GM23338 (cell line): ENCODE measurements at regions not wholly inside any gene's neighbourhood (a gene's known extent, or its start where the extent isn't known, plus 50 kb on each side); places are given as distances from the start of the nearest gene placed in this dataset.

Experiments
- ATAC-seq: fragments of 200-7000 bp; cut with Tn5 transposase; 3 replicates; pipeline ENCODE4 v1.9.1; 2020
- DNase-seq: peaks from one replicate; pipeline ENCODE4 v3.0.0-alpha.2; 2015; ENCODE audit warnings: low spot score
- H2AFZ ChIP-seq: fragments of 200-600 bp; sonication (generic); 2 replicates; pipeline ENCODE4 v1.8.0; 2016; ENCODE audit warnings: antibody characterized with exemption, mild to moderate bottlenecking, moderate library complexity
- H3F3A ChIP-seq: fragments of 200-600 bp; sonication (generic); replicated peaks from 2 replicates; pipeline ENCODE4 v1.8.0; 2017; ENCODE audit warnings: antibody characterized with exemption, mixed run types, low read depth
- H3K27ac ChIP-seq: fragments of 200-600 bp; sonication (generic); 2 replicates; pipeline ENCODE4 v1.6.1; 2016; ENCODE audit warnings: low read depth
- H3K27me3 ChIP-seq: fragments of 200-600 bp; sonication (generic); 2 replicates; pipeline ENCODE4 v1.8.0; 2016; ENCODE audit warnings: mild to moderate bottlenecking, mixed run types, moderate library complexity; ENCODE audit not compliant: insufficient read depth
- H3K36me3 ChIP-seq: fragments of 200-600 bp; sonication (generic); 2 replicates; pipeline ENCODE4 v1.8.0; 2016; ENCODE audit warnings: mild to moderate bottlenecking; ENCODE audit not compliant: insufficient read depth
- H3K4me1 ChIP-seq: fragments of 200-600 bp; sonication (generic); 2 replicates; pipeline ENCODE4 v1.8.0; 2016; ENCODE audit warnings: mild to moderate bottlenecking, moderate library complexity; ENCODE audit not compliant: insufficient read depth
- H3K4me2 ChIP-seq: fragments of 200-600 bp; sonication (generic); 2 replicates; pipeline ENCODE4 v1.7.1; 2017; ENCODE audit warnings: mixed run types
- H3K4me3 ChIP-seq: fragments of 200-600 bp; sonication (generic); 2 replicates; pipeline ENCODE4 v1.6.1; 2016; ENCODE audit warnings: mixed run types
- H3K79me2 ChIP-seq: fragments of 200-600 bp; sonication (generic); replicated peaks from 2 replicates; pipeline ENCODE4 v1.8.0; 2017; ENCODE audit warnings: mild to moderate bottlenecking; ENCODE audit not compliant: insufficient read depth
- H3K9me2 ChIP-seq: fragments of 200-600 bp; sonication (generic); 2 replicates; pipeline ENCODE4 v1.8.0; 2017; ENCODE audit not compliant: insufficient read depth
- H4K20me1 ChIP-seq: fragments of 200-600 bp; sonication (generic); replicated peaks from 2 replicates; pipeline ENCODE4 v1.8.0; 2017; ENCODE audit warnings: mild to moderate bottlenecking; ENCODE audit not compliant: insufficient read depth
- H3K27ac Mint-ChIP-seq: 2 replicates; pipeline ENCODE4 v1.8.0; 2020; ENCODE audit warnings: inconsistent platforms, mild to moderate bottlenecking, moderate library complexity, mixed read lengths
- H3K27me3 Mint-ChIP-seq: 3 replicates; pipeline ENCODE4 v1.8.0; 2022; ENCODE audit warnings: low read depth, mild to moderate bottlenecking, moderate library complexity, mixed read lengths, inconsistent platforms; ENCODE audit not compliant: insufficient read depth, poor library complexity
- H3K36me3 Mint-ChIP-seq: 3 replicates; pipeline ENCODE4 v1.8.0; 2021; ENCODE audit warnings: low read depth, mild to moderate bottlenecking, inconsistent platforms, moderate library complexity, mixed read lengths
- H3K4me1 Mint-ChIP-seq: 3 replicates; pipeline ENCODE4 v1.8.0; 2020; ENCODE audit warnings: mild to moderate bottlenecking, inconsistent platforms, mixed read lengths
- H3K4me3 Mint-ChIP-seq: 3 replicates; pipeline ENCODE4 v1.8.0; 2021; ENCODE audit warnings: moderate library complexity, mild to moderate bottlenecking, inconsistent platforms, mixed read lengths
- H3K9me3 Mint-ChIP-seq: 3 replicates; pipeline ENCODE4 v1.8.0; 2020; ENCODE audit warnings: moderate library complexity, mild to moderate bottlenecking, inconsistent platforms, mixed read lengths
- CREB1 ChIP-seq: fragments of 250-450 bp; sonication (Bioruptor Pico); IDR thresholded peaks from 2 replicates; pipeline ENCODE4 v1.5.0; 2020; ENCODE audit warnings: low read depth, mild to moderate bottlenecking, moderate library complexity
- CTCF ChIP-seq, 2 experiments: fragments of 200-600 bp in 1 of 2; sonication (generic) in 1 of 2; conservative IDR thresholded peaks; 2 replicates each; pipeline versions ENCODE4 v1.5.1 to v1.6.1; 2016 to 2017; ENCODE audit warnings: antibody characterized with exemption in 2 of 2, low read depth in 2 of 2, mild to moderate bottlenecking in 2 of 2, moderate library complexity in 1 of 2
- NANOG ChIP-seq: IDR thresholded peaks from 2 replicates; pipeline ENCODE4 v1.6.1; 2016; ENCODE audit warnings: antibody characterized with exemption, borderline replicate concordance
- POLR2AphosphoS5 ChIP-seq: IDR thresholded peaks from 2 replicates; pipeline ENCODE4 v1.6.1; 2016; ENCODE audit warnings: antibody characterized with exemption, low read depth
- STAT1 ChIP-seq: IDR thresholded peaks from one replicate; pipeline ENCODE4 v1.6.1; 2016; ENCODE audit warnings: antibody characterized with exemption; ENCODE audit not compliant: unreplicated experiment
- ZNF331 ChIP-seq: fragments of 250-450 bp; sonication (Bioruptor Pico); IDR thresholded peaks from 2 replicates; pipeline ENCODE4 v1.5.0; 2020; ENCODE audit warnings: low read depth, mild to moderate bottlenecking, moderate library complexity
- TF ChIP-seq, protein P1 (sequence below): IDR thresholded peaks from one replicate; pipeline ENCODE4 v1.6.1; 2018; ENCODE audit warnings: antibody characterized with exemption; ENCODE audit not compliant: unreplicated experiment

DNA sequence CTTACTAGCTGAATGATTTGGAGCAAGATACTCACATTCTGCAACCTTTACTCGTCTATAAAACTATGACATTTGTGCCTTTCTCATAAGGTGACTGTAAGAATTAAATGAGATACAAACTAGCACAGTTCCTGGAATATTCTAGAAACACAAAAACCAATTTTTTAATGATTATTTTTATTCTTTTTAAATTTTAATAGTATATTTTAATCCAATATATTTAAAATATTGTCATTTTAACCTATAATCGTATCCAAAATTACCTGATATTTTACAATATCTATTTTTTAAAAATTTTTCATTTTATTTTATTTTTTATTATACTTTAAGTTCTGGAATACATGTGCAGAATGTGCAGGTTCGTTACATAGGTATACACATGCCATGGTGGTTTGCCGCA lies 238.1 kb downstream of the OLFM4 start (continued):
- TF ChIP-seq, protein P1, sequence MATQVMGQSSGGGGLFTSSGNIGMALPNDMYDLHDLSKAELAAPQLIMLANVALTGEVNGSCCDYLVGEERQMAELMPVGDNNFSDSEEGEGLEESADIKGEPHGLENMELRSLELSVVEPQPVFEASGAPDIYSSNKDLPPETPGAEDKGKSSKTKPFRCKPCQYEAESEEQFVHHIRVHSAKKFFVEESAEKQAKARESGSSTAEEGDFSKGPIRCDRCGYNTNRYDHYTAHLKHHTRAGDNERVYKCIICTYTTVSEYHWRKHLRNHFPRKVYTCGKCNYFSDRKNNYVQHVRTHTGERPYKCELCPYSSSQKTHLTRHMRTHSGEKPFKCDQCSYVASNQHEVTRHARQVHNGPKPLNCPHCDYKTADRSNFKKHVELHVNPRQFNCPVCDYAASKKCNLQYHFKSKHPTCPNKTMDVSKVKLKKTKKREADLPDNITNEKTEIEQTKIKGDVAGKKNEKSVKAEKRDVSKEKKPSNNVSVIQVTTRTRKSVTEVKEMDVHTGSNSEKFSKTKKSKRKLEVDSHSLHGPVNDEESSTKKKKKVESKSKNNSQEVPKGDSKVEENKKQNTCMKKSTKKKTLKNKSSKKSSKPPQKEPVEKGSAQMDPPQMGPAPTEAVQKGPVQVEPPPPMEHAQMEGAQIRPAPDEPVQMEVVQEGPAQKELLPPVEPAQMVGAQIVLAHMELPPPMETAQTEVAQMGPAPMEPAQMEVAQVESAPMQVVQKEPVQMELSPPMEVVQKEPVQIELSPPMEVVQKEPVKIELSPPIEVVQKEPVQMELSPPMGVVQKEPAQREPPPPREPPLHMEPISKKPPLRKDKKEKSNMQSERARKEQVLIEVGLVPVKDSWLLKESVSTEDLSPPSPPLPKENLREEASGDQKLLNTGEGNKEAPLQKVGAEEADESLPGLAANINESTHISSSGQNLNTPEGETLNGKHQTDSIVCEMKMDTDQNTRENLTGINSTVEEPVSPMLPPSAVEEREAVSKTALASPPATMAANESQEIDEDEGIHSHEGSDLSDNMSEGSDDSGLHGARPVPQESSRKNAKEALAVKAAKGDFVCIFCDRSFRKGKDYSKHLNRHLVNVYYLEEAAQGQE, result no peak
- TF ChIP-seq NANOG, result no peak

DNA sequence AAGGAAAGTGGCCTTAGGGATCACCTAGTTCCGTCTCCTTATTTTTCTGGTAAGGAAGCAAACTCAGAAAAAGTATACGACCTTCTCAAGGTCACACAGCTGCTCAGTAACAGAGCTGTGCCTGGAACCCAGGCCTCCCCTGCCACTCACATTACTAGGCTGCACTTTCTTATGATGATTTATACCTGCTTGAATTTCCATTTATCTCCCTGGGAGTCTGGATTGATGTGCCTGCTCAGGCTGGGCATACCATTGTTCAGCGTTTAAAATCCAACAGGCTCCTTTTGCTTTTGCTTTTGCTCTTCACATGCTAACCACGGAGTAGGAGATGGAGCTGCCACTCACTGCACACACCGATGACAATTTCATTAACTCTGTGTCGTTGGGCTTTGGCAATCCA lies 241.0 kb downstream of the OLFM4 start:
- Histone ChIP-seq H3K4me2 (no peak overlapping the region), H3K4me3 (no peak overlapping the region), H3K9me2 (0 out of 2 replicates have a peak, but pooled peaks cover 3% of the 10 kb centered on the region), H3K36me3 (no peaks in the 10 kb centered on the region), H3K4me1 (peaks cover 6% of the 10 kb centered on the region; the same call in 1 of the 2 replicates), H3F3A (no peaks in the 10 kb centered on the region), H4K20me1 (peaks cover 4% of the 10 kb centered on the region; the same call in 1 of the 2 replicates), H3K27ac (no peak overlapping the region), H2AFZ (no peak overlapping the region), H3K79me2 (no peaks in the 10 kb centered on the region), H3K27me3 (peaks cover 66% of the 10 kb centered on the region)
- no peak overlapping the region for H3K27ac Mint-ChIP-seq
- no peak overlapping the region for H3K4me3 Mint-ChIP-seq
- peaks cover 5% of the 10 kb centered on the region; the same call in 2 of the 3 replicates for H3K9me3 Mint-ChIP-seq
- peaks cover 15% of the 10 kb centered on the region for H3K4me1 Mint-ChIP-seq
- DNase-seq (no peak), ATAC-seq (no peak)
- TF ChIP-seq, protein P1, result no peak
- TF ChIP-seq ZNF331 (CRISPR knock-in tag) (no peak), CREB1 (no peak), POLR2AphosphoS5 (no peak), STAT1 (no peak)
- 0 out of 3 replicates have a peak, but pooled peaks cover 3% of the 10 kb centered on the region for H3K36me3 Mint-ChIP-seq
- peaks cover 36% of the 10 kb centered on the region for H3K27me3 Mint-ChIP-seq

- H2AFZ ChIP-seq, result no peak overlapping the region
- peaks cover 17% of the 10 kb centered on the region for H3K4me1 ChIP-seq
- no peak overlapping the region for H3K4me3 Mint-ChIP-seq
- H3K27ac Mint-ChIP-seq, result no peak overlapping the region
- no peaks in the 10 kb centered on the region for H3K36me3 Mint-ChIP-seq
- H3K9me3 Mint-ChIP-seq, result peaks cover 1% of the 10 kb centered on the region; the same call in 2 of the 3 replicates
- peak; percentile 30 for DNase-seq
- peak in 1 of 2 experiments; percentile 13; a peak in 2 of 4 replicates for TF ChIP-seq CTCF (conservative IDR thresholded peaks at IDR 0.05; ENCODE audit: low read depth in 2 of 2)
- TF ChIP-seq, protein P1, result no peak
- H3K27me3 ChIP-seq, result peaks cover 93% of the 10 kb centered on the region
- no peaks in the 10 kb centered on the region for H3K79me2 ChIP-seq
- H3F3A ChIP-seq, result no peaks in the 10 kb centered on the region
- no peaks in the 10 kb centered on the region for H3K36me3 ChIP-seq
- no peak for ATAC-seq
- peaks cover 60% of the 10 kb centered on the region for H3K27me3 Mint-ChIP-seq
- no peak overlapping the region for H3K27ac ChIP-seq
- H3K4me2 ChIP-seq, result no peak overlapping the region
- H3K9me2 ChIP-seq, result 0 out of 2 replicates have a peak, but pooled peaks cover 3% of the 10 kb centered on the region
- H4K20me1 ChIP-seq, result peaks cover 6% of the 10 kb centered on the region; the same call in 1 of the 2 replicates
- H3K4me1 Mint-ChIP-seq, result peaks cover 23% of the 10 kb centered on the region
- H3K4me3 ChIP-seq, result no peak overlapping the region
These were observed 244.3 kb downstream of the OLFM4 start for GRCh38 chr13:53272873-53273272.
